OCI-LY1 (cell line): ENCODE measurements at regions not wholly inside any gene's neighbourhood (a gene's known extent, or its start where the extent isn't known, plus 50 kb on each side); places are given as distances from the start of the nearest gene placed in this dataset.

ENCODE experiments used
- CTCF ChIP-seq: fragments of 200-600 bp; sonication (generic), shearing (Covaris generic); IDR thresholded peaks from 2 replicates; pipeline ENCODE4 v1.5.1; 2017; ENCODE audit warnings: mild to moderate bottlenecking, antibody characterized with exemption, low read length, moderate library complexity, mixed read lengths
- EZH2 ChIP-seq: fragments of 200-600 bp; sonication (generic), shearing (Covaris generic); IDR thresholded peaks from 2 replicates; pipeline ENCODE4 v1.8.0; 2017; ENCODE audit warnings: borderline replicate concordance, mixed run types, mild to moderate bottlenecking, antibody characterized with exemption, low read length, moderate library complexity, mixed read lengths

GRCh38 chr1:233794863-233795262 lies 109.6 kb upstream of the SLC35F3 start:
- TF ChIP-seq CTCF (no peak), EZH2 (no peak)
